ENCODE measurements at regions not wholly inside any gene's neighbourhood (a gene's known extent, or its start where the extent isn't known, plus 50 kb on each side); places are given as distances from the start of the nearest gene placed in this dataset.

- Histone ChIP-seq H3K79me2 (ENCODE audit: low read depth) (no peaks in the 10 kb centered on the region), H3K4me1 (replicated peaks; ENCODE audit: insufficient read depth) (no peaks in the 10 kb centered on the region), H2AFZ (no peak overlapping the region), H3K4me3 (no peak overlapping the region), H3K27ac (no peak overlapping the region), H3K9me2 (ENCODE audit: insufficient read depth) (no peaks in the 10 kb centered on the region; the same call in 1 of the 2 replicates), H3K36me3 (ENCODE audit: low read depth) (no peaks in the 10 kb centered on the region), H3K9me3 (ENCODE audit: insufficient read depth, low read depth) (peaks cover 11% of the 10 kb centered on the region), H3K27me3 (ENCODE audit: insufficient read depth, low read depth) (no peaks in the 10 kb centered on the region), H4K20me1 (ENCODE audit: insufficient read depth) (no peaks in the 10 kb centered on the region), H3K4me2 (no peak overlapping the region), H3F3A (ENCODE audit: insufficient read depth, low read depth) (no peaks in the 10 kb centered on the region)
- intact Hi-C loops (cut with micrococcal nuclease; ENCODE audit: unreplicated experiment): no loop called here
- no TSS peak for BruUV-seq (replicated peaks)
- TF ChIP-seq EZH2 (IDR thresholded peaks at IDR 0.05; ENCODE audit: low read depth) (no peak), CTCF (conservative IDR thresholded peaks at IDR 0.05) (no peak)
- no peak for DNase-seq
- POLR2A ChIA-PET (ENCODE audit: unreplicated experiment): no interaction called here
- CTCF ChIA-PET: no interaction called here
Observed at GRCh38 chr2:409523-409922, 121.6 kb upstream of the ALKAL2 start.

- no peak overlapping the region for H3K4me3 ChIP-seq
- DNase-seq: no peak
- TF ChIP-seq EZH2 (IDR thresholded peaks at IDR 0.05; ENCODE audit: low read depth) (no peak), CTCF (conservative IDR thresholded peaks at IDR 0.05) (no peak)
- H3K27me3 ChIP-seq (ENCODE audit: insufficient read depth, low read depth): no peaks in the 10 kb centered on the region
- intact Hi-C loops (cut with micrococcal nuclease; ENCODE audit: unreplicated experiment): no loop called here
- no peak overlapping the region for H3K27ac ChIP-seq
- H3K4me2 ChIP-seq: no peak overlapping the region
- ChIA-PET POLR2A (ENCODE audit: unreplicated experiment) (interaction anchor here (0.6 kb wide), 1 partner anchor 17 kb away, joined by 5 read pairs; no protein-coding TSS in a partner anchor), CTCF (no interaction called here)
- H3F3A ChIP-seq (ENCODE audit: insufficient read depth, low read depth): no peaks in the 10 kb centered on the region
- peaks cover 17% of the 10 kb centered on the region for H3K9me3 ChIP-seq (ENCODE audit: insufficient read depth, low read depth)
- no peaks in the 10 kb centered on the region for H3K4me1 ChIP-seq (replicated peaks; ENCODE audit: insufficient read depth)
- no TSS peak for BruUV-seq (replicated peaks)
- no peaks in the 10 kb centered on the region for H4K20me1 ChIP-seq (ENCODE audit: insufficient read depth)
- no peaks in the 10 kb centered on the region for H3K79me2 ChIP-seq (ENCODE audit: low read depth)
- no peaks in the 10 kb centered on the region for H3K36me3 ChIP-seq (ENCODE audit: low read depth)
- no peak overlapping the region for H2AFZ ChIP-seq
- no peaks in the 10 kb centered on the region; the same call in 1 of the 2 replicates for H3K9me2 ChIP-seq (ENCODE audit: insufficient read depth)
Observed at GRCh38 chr2:407630-408029, 119.7 kb upstream of the ALKAL2 start.

GRCh38 chr2:406876-407275 is 119.0 kb upstream of the ALKAL2 start:
- POLR2A ChIA-PET (ENCODE audit: unreplicated experiment): interaction anchor here (0.6 kb wide), 1 partner anchor 18 kb away, joined by 5 read pairs; no protein-coding TSS in a partner anchor
- CTCF ChIA-PET: no interaction called here
- H3K9me3 ChIP-seq (ENCODE audit: insufficient read depth, low read depth): peaks cover 17% of the 10 kb centered on the region
- H3K27me3 ChIP-seq (ENCODE audit: insufficient read depth, low read depth): no peaks in the 10 kb centered on the region
- H3F3A ChIP-seq (ENCODE audit: insufficient read depth, low read depth): no peaks in the 10 kb centered on the region
- BruUV-seq (replicated peaks): no TSS peak
- H3K79me2 ChIP-seq (ENCODE audit: low read depth): no peaks in the 10 kb centered on the region
- H3K4me1 ChIP-seq (replicated peaks; ENCODE audit: insufficient read depth): no peaks in the 10 kb centered on the region
- TF ChIP-seq CTCF (conservative IDR thresholded peaks at IDR 0.05) (no peak), EZH2 (IDR thresholded peaks at IDR 0.05; ENCODE audit: low read depth) (no peak)
- no peak for DNase-seq
- no peaks in the 10 kb centered on the region; the same call in 1 of the 2 replicates for H3K9me2 ChIP-seq (ENCODE audit: insufficient read depth)
- no peak overlapping the region for H3K4me3 ChIP-seq
- intact Hi-C loops (cut with micrococcal nuclease; ENCODE audit: unreplicated experiment): no loop called here
- H3K36me3 ChIP-seq (ENCODE audit: low read depth): no peaks in the 10 kb centered on the region
- no peak overlapping the region for H3K4me2 ChIP-seq
- H3K27ac ChIP-seq: no peak overlapping the region
- H2AFZ ChIP-seq: no peak overlapping the region
- H4K20me1 ChIP-seq (ENCODE audit: insufficient read depth): no peaks in the 10 kb centered on the region
